IMR-90 (cell line): ENCODE measurements at regions not wholly inside any gene's neighbourhood (a gene's known extent, or its start where the extent isn't known, plus 50 kb on each side); places are given as distances from the start of the nearest gene placed in this dataset.
A peak's percentile ranks its signal among the peaks of the same experiment; 100 is the strongest.

ENCODE experiments used
- ATAC-seq: fragments of 200-7000 bp; cut with Tn5 transposase; 2 replicates; pipeline ENCODE4 v1.9.1; 2020; ENCODE audit warnings: low read depth, mild to moderate bottlenecking, moderate library complexity
- BruUV-seq: library from RNA; stranded (reverse); fragments of 400-500 nt; replicated peaks from 2 replicates; lab custom pipeline; 2021; lab: Mats Ljungman, UMichigan
- CTCF ChIA-PET: fragments of 300-600 bp; formaldehyde crosslinking; extraction: SDS; loops from one replicate; lab custom pipeline; 2021; ENCODE audit warnings: antibody characterized with exemption; lab: Yijun Ruan, JAX
- POLR2A ChIA-PET: fragments of 300-600 bp; sonication (Branson Sonifier 250); formaldehyde crosslinking; loops from one replicate; lab custom pipeline; 2022; ENCODE audit warnings: antibody characterized with exemption; ENCODE audit not compliant: unreplicated experiment; lab: Charles Lee
- DNase-seq: peaks from one replicate; pipeline ENCODE4 v3.0.0; 2013
- H2AFZ ChIP-seq: replicated peaks from 2 replicates; pipeline ENCODE3; 2013; ENCODE audit warnings: low read length, mild to moderate bottlenecking; ENCODE audit not compliant: poor library complexity
- H2AK5ac ChIP-seq: 2 replicates; pipeline ENCODE4 v1.6.1; 2013; ENCODE audit warnings: low read depth, low read length, inconsistent platforms
- H2AK9ac ChIP-seq: replicated peaks from 2 replicates; pipeline ENCODE3; 2013; ENCODE audit warnings: mild to moderate bottlenecking, low read depth, low read length, moderate library complexity; ENCODE audit not compliant: poor library complexity
- H2BK120ac ChIP-seq: 2 replicates; pipeline ENCODE4 v1.6.1; 2013; ENCODE audit warnings: low read depth, low read length, inconsistent platforms
- H2BK15ac ChIP-seq: 3 replicates; pipeline ENCODE4 v1.6.1; 2013; ENCODE audit warnings: low read depth, low read length, inconsistent platforms
- H2BK20ac ChIP-seq: 2 replicates; pipeline ENCODE4 v1.6.1; 2013; ENCODE audit warnings: low read depth, mild to moderate bottlenecking, inconsistent platforms, low read length, moderate library complexity
- H2BK5ac ChIP-seq: 2 replicates; pipeline ENCODE4 v1.6.1; 2013; ENCODE audit warnings: mild to moderate bottlenecking, low read depth, low read length, inconsistent platforms; ENCODE audit not compliant: poor library complexity, severe bottlenecking
- H3K14ac ChIP-seq: replicated peaks from 2 replicates; pipeline ENCODE4 v1.6.1; 2013; ENCODE audit warnings: low read depth, low read length, inconsistent platforms
- H3K18ac ChIP-seq: 2 replicates; pipeline ENCODE4 v1.6.1; 2013; ENCODE audit warnings: low read depth, low read length, control low read depth
- H3K23ac ChIP-seq: 2 replicates; pipeline ENCODE4 v1.6.1; 2013; ENCODE audit warnings: low read depth, low read length, inconsistent platforms
- H3K27ac ChIP-seq: 2 replicates; pipeline ENCODE4 v1.5.1; 2013; ENCODE audit warnings: mild to moderate bottlenecking, control low read depth, low read length; ENCODE audit not compliant: insufficient read depth
- H3K27me3 ChIP-seq: 2 replicates; pipeline ENCODE4 v1.6.1; 2013; ENCODE audit warnings: low read length; ENCODE audit not compliant: control insufficient read depth, insufficient read depth
- H3K36me3 ChIP-seq: 2 replicates; pipeline ENCODE4 v1.6.1; 2013; ENCODE audit warnings: low read length, mixed read lengths; ENCODE audit not compliant: control insufficient read depth, insufficient read depth
- H3K4ac ChIP-seq: 2 replicates; pipeline ENCODE4 v1.6.1; 2013; ENCODE audit warnings: low read depth, low read length, inconsistent platforms
- H3K4me1 ChIP-seq: 2 replicates; pipeline ENCODE4 v1.6.1; 2013; ENCODE audit warnings: low read length, mixed read lengths; ENCODE audit not compliant: control insufficient read depth, insufficient read depth
- H3K4me2 ChIP-seq: 2 replicates; pipeline ENCODE4 v1.6.1; 2013; ENCODE audit warnings: low read depth, mild to moderate bottlenecking, control low read depth, low read length, moderate library complexity
- H3K4me3 ChIP-seq: 2 replicates; pipeline ENCODE4 v1.5.1; 2013; ENCODE audit warnings: low read depth, mild to moderate bottlenecking, control low read depth, low read length, moderate library complexity; ENCODE audit not compliant: insufficient read depth
- H3K56ac ChIP-seq: 2 replicates; pipeline ENCODE4 v1.6.1; 2013; ENCODE audit warnings: low read length, inconsistent platforms; ENCODE audit not compliant: insufficient read depth; ENCODE audit errors: extremely low read depth
- H3K79me1 ChIP-seq, 2 experiments: 2 replicates each; pipeline ENCODE4 v1.6.1; 2013; ENCODE audit warnings: low read length in 2 of 2, inconsistent platforms in 1 of 2, low read depth in 1 of 2
- H3K9ac ChIP-seq: 2 replicates; pipeline ENCODE4 v1.6.1; 2013; ENCODE audit warnings: low read depth, low read length, control low read depth
- H3K9me1 ChIP-seq: 2 replicates; pipeline ENCODE4 v1.6.1; 2013; ENCODE audit warnings: low read length, inconsistent platforms; ENCODE audit not compliant: insufficient read depth
- H3K9me3 ChIP-seq: 2 replicates; pipeline ENCODE4 v1.6.1; 2013; ENCODE audit warnings: low read length; ENCODE audit not compliant: control insufficient read depth, insufficient read depth
- H4K20me1 ChIP-seq: 2 replicates; pipeline ENCODE4 v1.6.1; 2013; ENCODE audit warnings: low read length, inconsistent platforms; ENCODE audit not compliant: insufficient read depth
- H4K5ac ChIP-seq: 2 replicates; pipeline ENCODE4 v1.6.1; 2013; ENCODE audit warnings: mild to moderate bottlenecking, low read depth, low read length, control low read depth
- H4K8ac ChIP-seq, 2 experiments: 2 replicates each; pipeline ENCODE4 v1.6.1; 2013; ENCODE audit warnings: low read depth in 2 of 2, low read length in 2 of 2, control low read depth in 1 of 2, inconsistent platforms in 1 of 2
- H4K91ac ChIP-seq: 2 replicates; pipeline ENCODE4 v1.6.1; 2013; ENCODE audit warnings: low read depth, low read length, inconsistent platforms; ENCODE audit not compliant: insufficient read depth
- ELK1 ChIP-seq: fragments of 150-350 bp; IDR thresholded peaks from 2 replicates; pipeline ENCODE4 v1.6.1; 2016; ENCODE audit warnings: low read depth, mild to moderate bottlenecking, low read length, moderate library complexity, borderline replicate concordance
- FOS ChIP-seq: fragments of 150-350 bp; IDR thresholded peaks from 2 replicates; pipeline ENCODE4 v1.6.1; 2016; ENCODE audit warnings: low read depth, low read length
- NFE2L2 ChIP-seq: fragments of 150-350 bp; IDR thresholded peaks from 2 replicates; pipeline ENCODE4 v1.6.1; 2016; ENCODE audit warnings: low read depth, mild to moderate bottlenecking, low read length
- RFX5 ChIP-seq: IDR thresholded peaks from 2 replicates; pipeline ENCODE4 v1.8.0; 2012; ENCODE audit warnings: low read depth, mild to moderate bottlenecking, low read length, moderate library complexity
- WGBS, 2 experiments: methylation state at CpG; one replicate each; pipeline versions ENCODE4 v1.1.5 to v1.1.7; 2013; ENCODE audit warnings: missing lambda C conversion rate in 2 of 2; ENCODE audit not compliant: insufficient read length in 1 of 2; ENCODE audit errors: extremely low coverage in 2 of 2; 5-methylcytosine and 5-hydroxymethylcytosine counted together
- dilution Hi-C: fragments of 300-500 bp; cut with HindIII; formaldehyde crosslinking; loops from one replicate; pipeline ENCODE4 v1.14.3; 2018; ENCODE audit warnings: low sequenced_read_pairs; ENCODE audit not compliant: unreplicated experiment
- in situ Hi-C: fragments of 300-500 bp; cut with MboI; formaldehyde crosslinking; loops from 3 replicates; pipeline ENCODE4 v1.14.3; 2019; ENCODE audit warnings: low sequenced_read_pairs, inconsistent platforms, mixed read lengths
- intact Hi-C: fragments of 100-400 bp; cut with micrococcal nuclease; formaldehyde crosslinking; loops from 2 replicates; pipeline ENCODE4 v1.10.0; 2022

- Histone ChIP-seq H4K8ac (no peak overlapping the region), H4K20me1 (no peaks in the 10 kb centered on the region), H2BK5ac (no peak overlapping the region), H3K4me3 (no peak overlapping the region), H3K18ac (no peak overlapping the region; the same call in 1 of the 2 replicates), H3K27me3 (peaks cover 2% of the 10 kb centered on the region), H4K5ac (no peak overlapping the region; the same call in 1 of the 2 replicates), H3K9ac (no peak overlapping the region), H3K79me1 (no peaks in the 10 kb centered on the region), H3K14ac (no peak overlapping the region), H2AK5ac (peak overlapping the region; percentile 37; the same call in 1 of the 2 replicates), H3K23ac (no peak overlapping the region), H3K9me3 (peaks cover under 1% of the 10 kb centered on the region), H4K91ac (no peak overlapping the region), H2AK9ac (peak overlapping the region; percentile 23), H3K27ac (no peak overlapping the region), H3K4me2 (no peak overlapping the region), H3K36me3 (no peaks in the 10 kb centered on the region), H3K4me1 (peaks cover 9% of the 10 kb centered on the region), H3K4ac (peak overlapping the region; percentile 36; the same call in 1 of the 2 replicates), H2BK15ac (no peak overlapping the region), H2BK120ac (no peak overlapping the region; the same call in 1 of the 2 replicates), H2AFZ (peak overlapping the region; percentile 61), H3K56ac (no peak overlapping the region), H3K9me1 (peaks cover 13% of the 10 kb centered on the region; the same call in 1 of the 2 replicates), H2BK20ac (no peak overlapping the region)
- dilution Hi-C loops: no loop called here
- in situ Hi-C loops: no loop called here
- ATAC-seq (peak; percentile 52; the same call in 1 of the 2 replicates), DNase-seq (peak; percentile 22)
- no TSS peak for BruUV-seq
- no CpG with 5 or more reads among the region's 5 CpGs for WGBS, 2 experiments
- ChIA-PET CTCF (interaction anchor here (0.6 to 1.4 kb wide), 2 partner anchors 14 to 31 kb away, joined by 3 read pairs; no protein-coding TSS in a partner anchor), POLR2A (no interaction called here)
- intact Hi-C loops: no loop called here
- TF ChIP-seq RFX5 (no peak), FOS (no peak), NFE2L2 (peak; percentile 60; the same call in 1 of the 2 replicates), ELK1 (no peak)
Measured at GRCh38 chr2:71748227-71748626, 294.9 kb downstream of the DYSF start.
